ENCODE measurements at regions not wholly inside any gene's neighbourhood (a gene's known extent, or its start where the extent isn't known, plus 50 kb on each side); places are given as distances from the start of the nearest gene placed in this dataset.

- TF ChIP-seq CTCF (IDR thresholded peaks at IDR 0.05), result no peak
- POLR2A ChIA-PET, result no interaction called here
- Histone ChIP-seq H3K36me3 (ENCODE audit: insufficient read depth, low read length) (no peaks in the 10 kb centered on the region), H3K4me3 (ENCODE audit: low read length) (no peak overlapping the region), H3K27ac (ENCODE audit: low read depth in 1 of 2, low read length in 2 of 2) (no peak overlapping the region), H3K4me1 (ENCODE audit: insufficient read depth, low read length) (no peaks in the 10 kb centered on the region), H3K27me3 (ENCODE audit: control insufficient read depth in 1 of 2, insufficient read depth in 2 of 2, low read length in 2 of 2) (no peaks in the 10 kb centered on the region), H3K9me3 (ENCODE audit: control insufficient read depth in 1 of 2, insufficient read depth in 1 of 2, low read length in 2 of 2) (no peaks in the 10 kb centered on the region)
- Mint-ChIP-seq H3K27ac (no peak overlapping the region), H3K27me3 (peaks cover 21% of the 10 kb centered on the region), H3K9me3 (peaks cover 4% of the 10 kb centered on the region), H3K4me3 (no peak overlapping the region), H3K36me3 (ENCODE audit: low read depth) (no peaks in the 10 kb centered on the region), H3K4me1 (ENCODE audit: low read depth) (no peaks in the 10 kb centered on the region)
- ATAC-seq (ENCODE audit: poor library complexity), result no peak
- intact Hi-C loops (cut with DNase I, micrococcal nuclease), result no loop called here
- CTCF ChIA-PET, result no interaction called here
- no peak for DNase-seq
Measured at GRCh38 chr12:27852742-27853141, 72.7 kb upstream of the MANSC4 start.
